ENCODE measurements at regions not wholly inside any gene's neighbourhood (a gene's known extent, or its start where the extent isn't known, plus 50 kb on each side); places are given as distances from the start of the nearest gene placed in this dataset.

GRCh38 chr9:90521811-90522570, 120.6 kb downstream of the DIRAS2 start:
- Histone ChIP-seq H3K9ac (ENCODE audit: low read length) (no peak overlapping the region), H3K4me2 (ENCODE audit: low read length) (no peak overlapping the region), H3K27ac (ENCODE audit: low read depth, low read length) (no peak overlapping the region), H3K4me3 (replicated peaks in 1 of 2; ENCODE audit: low read depth in 1 of 2, low read length in 2 of 2) (no peak overlapping the region), H3K36me3 (ENCODE audit: control insufficient read depth in 1 of 2, insufficient read depth in 2 of 2, low read length in 2 of 2) (no peaks in the 10 kb centered on the region), H3K9me2 (ENCODE audit: insufficient read depth) (no peaks in the 10 kb centered on the region), H3K9me3 (ENCODE audit: control insufficient read depth in 1 of 2, insufficient read depth in 1 of 2, low read depth in 1 of 2, low read length in 2 of 2) (no peaks in the 10 kb centered on the region), H2AFZ (ENCODE audit: low read depth, low read length, poor library complexity, severe bottlenecking) (no peak overlapping the region), H3K79me2 (ENCODE audit: insufficient read depth, low read length) (no peaks in the 10 kb centered on the region), H3K4me1 (ENCODE audit: control insufficient read depth in 1 of 2, insufficient read depth in 2 of 2, low read length in 2 of 2) (peaks cover 0 to 8% of the 10 kb centered on the region in 2 experiments; a peak in 1 of 4 replicates), H4K20me1 (ENCODE audit: insufficient read depth) (no peaks in the 10 kb centered on the region), H3K27me3 (ENCODE audit: insufficient read depth, low read length) (peaks cover 21% of the 10 kb centered on the region)
- no TSS peak for BruUV-seq (replicated peaks)
- RAD21 ChIA-PET (ENCODE audit: low non-redundant PET in 1 of 2, low total read pairs in 2 of 2, uncharacterized antibody in 2 of 2, unreplicated experiment in 2 of 2): no interaction called here
- CTCF ChIA-PET: no interaction called here
- ATAC-seq (no peak), DNase-seq (ENCODE audit: low read depth, low spot score) (no peak)
- TF ChIP-seq POLR2A (IDR thresholded peaks at IDR 0.05; ENCODE audit: borderline replicate concordance, extremely low read depth, insufficient read depth, insufficient read length) (no peak), EGR1 (IDR thresholded peaks at IDR 0.05; ENCODE audit: low read depth) (no peak), TCF7L2 (IDR thresholded peaks at IDR 0.05; ENCODE audit: borderline replicate concordance, extremely low read depth, insufficient read depth, insufficient read length) (no peak), RAD21 (IDR thresholded peaks at IDR 0.05; ENCODE audit: low read depth) (no peak)
- intact Hi-C loops (cut with micrococcal nuclease): no loop called here
- POLR2A ChIA-PET: no interaction called here

- no TSS peak for BruUV-seq (replicated peaks)
- CTCF ChIA-PET: no interaction called here
- TF ChIP-seq CBX3 (IDR thresholded peaks at IDR 0.05; ENCODE audit: low read depth) (no peak), POLR2AphosphoS5 (IDR thresholded peaks at IDR 0.05; ENCODE audit: low read depth, low read length) (no peak), EZH2 (IDR thresholded peaks at IDR 0.05) (no peak), ZNF274 (IDR thresholded peaks at IDR 0.05; ENCODE audit: low read depth, low read length) (no peak), ATF3 (IDR thresholded peaks at IDR 0.05) (no peak), CTCF (IDR thresholded peaks at IDR 0.05 in 2 of 3, conservative IDR thresholded peaks at IDR 0.05 in 1 of 3; ENCODE audit: borderline replicate concordance in 1 of 3, insufficient read depth in 1 of 3, low read depth in 2 of 3, low read length in 2 of 3) (no peak), YY1 (IDR thresholded peaks at IDR 0.05; ENCODE audit: extremely low read depth, insufficient replicate concordance, low read depth, low read length) (no peak), SP1 (IDR thresholded peaks at IDR 0.05; ENCODE audit: low read depth) (no peak), EGR1 (IDR thresholded peaks at IDR 0.05; ENCODE audit: low read depth) (no peak), TCF7L2 (IDR thresholded peaks at IDR 0.05; ENCODE audit: borderline replicate concordance, extremely low read depth, insufficient read depth, insufficient read length) (no peak), REST (IDR thresholded peaks at IDR 0.05; ENCODE audit: low read depth) (no peak), JUND (IDR thresholded peaks at IDR 0.05) (no peak), ZFX (IDR thresholded peaks at IDR 0.05) (no peak), RAD21 (IDR thresholded peaks at IDR 0.05; ENCODE audit: low read depth) (no peak)
These were observed 118.7 kb downstream of the DIRAS2 start for GRCh38 chr9:90523958-90524357.

More at GRCh38 chr9:90523958-90524357, 118.7 kb downstream of the DIRAS2 start:
- Histone ChIP-seq H3K9ac (ENCODE audit: low read length) (no peak overlapping the region), H3K9me3 (ENCODE audit: control insufficient read depth in 1 of 2, insufficient read depth in 1 of 2, low read depth in 1 of 2, low read length in 2 of 2) (no peaks in the 10 kb centered on the region), H3K27ac (ENCODE audit: low read depth, low read length) (no peak overlapping the region), H3K4me1 (ENCODE audit: control insufficient read depth in 1 of 2, insufficient read depth in 2 of 2, low read length in 2 of 2) (no peaks in the 10 kb centered on the region), H3K4me3 (replicated peaks in 1 of 2; ENCODE audit: low read depth in 1 of 2, low read length in 2 of 2) (no peak overlapping the region), H2AFZ (ENCODE audit: low read depth, low read length, poor library complexity, severe bottlenecking) (no peak overlapping the region), H3K36me3 (ENCODE audit: control insufficient read depth in 1 of 2, insufficient read depth in 2 of 2, low read length in 2 of 2) (no peaks in the 10 kb centered on the region), H4K20me1 (ENCODE audit: insufficient read depth) (no peaks in the 10 kb centered on the region), H3K79me2 (ENCODE audit: insufficient read depth, low read length) (no peaks in the 10 kb centered on the region), H3K9me2 (ENCODE audit: insufficient read depth) (no peaks in the 10 kb centered on the region), H3K27me3 (ENCODE audit: insufficient read depth, low read length) (peaks cover 21% of the 10 kb centered on the region), H3K4me2 (ENCODE audit: low read length) (no peak overlapping the region)
- DNase-seq (ENCODE audit: low read depth, low spot score) (no peak), ATAC-seq (no peak)
- ChIA-PET RAD21 (ENCODE audit: low non-redundant PET in 1 of 2, low total read pairs in 2 of 2, uncharacterized antibody in 2 of 2, unreplicated experiment in 2 of 2) (no interaction called here), POLR2A (no interaction called here)
- intact Hi-C loops (cut with micrococcal nuclease): no loop called here
